ENCODE measurements at regions not wholly inside any gene's neighbourhood (a gene's known extent, or its start where the extent isn't known, plus 50 kb on each side); places are given as distances from the start of the nearest gene placed in this dataset.

GRCh38 chrX:2628751-2629315, 62.3 kb upstream of the CD99 start:
- no peaks in the 10 kb centered on the region for H3K27me3 ChIP-seq (ENCODE audit: control insufficient read depth in 1 of 2, insufficient read depth in 2 of 2, low read length in 2 of 2)
- H3K9ac ChIP-seq (ENCODE audit: low read depth in 1 of 2, low read length in 2 of 2): no peak overlapping the region
- peaks cover 30 to 43% of the 10 kb centered on the region in 2 donors for H3K36me3 ChIP-seq (ENCODE audit: control insufficient read depth in 1 of 2, insufficient read depth in 2 of 2, low read length in 2 of 2)
- H3K27ac ChIP-seq (ENCODE audit: low read depth, low read length): no peak overlapping the region
- no peaks in the 10 kb centered on the region for H3K4me1 ChIP-seq (ENCODE audit: control insufficient read depth in 1 of 2, insufficient read depth in 2 of 2, low read length in 2 of 2)
- H3K4me3 ChIP-seq (ENCODE audit: low read depth in 1 of 2, low read length in 2 of 2): peak overlapping the region in 1 of 2 donors; percentile 34
- peaks cover 18 to 41% of the 10 kb centered on the region in 2 donors for H3K9me3 ChIP-seq (ENCODE audit: control insufficient read depth in 1 of 2, low read length in 2 of 2)

GRCh38 chrX:2627272-2627867, 63.7 kb upstream of the CD99 start:
- H3K27me3 ChIP-seq (ENCODE audit: control insufficient read depth in 1 of 2, insufficient read depth in 2 of 2, low read length in 2 of 2): no peaks in the 10 kb centered on the region
- peaks cover 30 to 56% of the 10 kb centered on the region in 2 donors for H3K36me3 ChIP-seq (ENCODE audit: control insufficient read depth in 1 of 2, insufficient read depth in 2 of 2, low read length in 2 of 2)
- peaks cover 18 to 37% of the 10 kb centered on the region in 2 donors for H3K9me3 ChIP-seq (ENCODE audit: control insufficient read depth in 1 of 2, low read length in 2 of 2)
- no peak overlapping the region for H3K9ac ChIP-seq (ENCODE audit: low read depth in 1 of 2, low read length in 2 of 2)
- no peak overlapping the region for H3K27ac ChIP-seq (ENCODE audit: low read depth, low read length)
- H3K4me3 ChIP-seq (ENCODE audit: low read depth in 1 of 2, low read length in 2 of 2): no peak overlapping the region
- no peaks in the 10 kb centered on the region for H3K4me1 ChIP-seq (ENCODE audit: control insufficient read depth in 1 of 2, insufficient read depth in 2 of 2, low read length in 2 of 2)

GRCh38 chrX:2626750-2627149, 64.3 kb upstream of the CD99 start:
- peaks cover 30 to 56% of the 10 kb centered on the region in 2 donors for H3K36me3 ChIP-seq (ENCODE audit: control insufficient read depth in 1 of 2, insufficient read depth in 2 of 2, low read length in 2 of 2)
- H3K27me3 ChIP-seq (ENCODE audit: control insufficient read depth in 1 of 2, insufficient read depth in 2 of 2, low read length in 2 of 2): no peaks in the 10 kb centered on the region
- no peak overlapping the region for H3K9ac ChIP-seq (ENCODE audit: low read depth in 1 of 2, low read length in 2 of 2)
- H3K27ac ChIP-seq (ENCODE audit: low read depth, low read length): no peak overlapping the region
- no peak overlapping the region for H3K4me3 ChIP-seq (ENCODE audit: low read depth in 1 of 2, low read length in 2 of 2)
- H3K9me3 ChIP-seq (ENCODE audit: control insufficient read depth in 1 of 2, low read length in 2 of 2): peaks cover 18 to 31% of the 10 kb centered on the region in 2 donors
- no peaks in the 10 kb centered on the region for H3K4me1 ChIP-seq (ENCODE audit: control insufficient read depth in 1 of 2, insufficient read depth in 2 of 2, low read length in 2 of 2)

- Histone ChIP-seq H3K9ac (ENCODE audit: low read depth in 1 of 2, low read length in 2 of 2) (no peak overlapping the region), H3K27ac (ENCODE audit: low read depth, low read length) (no peak overlapping the region), H3K36me3 (ENCODE audit: control insufficient read depth in 1 of 2, insufficient read depth in 2 of 2, low read length in 2 of 2) (peaks cover 14 to 56% of the 10 kb centered on the region in 2 donors), H3K4me3 (ENCODE audit: low read depth in 1 of 2, low read length in 2 of 2) (no peak overlapping the region), H3K4me1 (ENCODE audit: control insufficient read depth in 1 of 2, insufficient read depth in 2 of 2, low read length in 2 of 2) (no peaks in the 10 kb centered on the region), H3K27me3 (ENCODE audit: control insufficient read depth in 1 of 2, insufficient read depth in 2 of 2, low read length in 2 of 2) (no peaks in the 10 kb centered on the region), H3K9me3 (ENCODE audit: control insufficient read depth in 1 of 2, low read length in 2 of 2) (no peaks in the 10 kb centered on the region)
Observed at GRCh38 chrX:2620576-2620975, 70.5 kb upstream of the CD99 start.

- H3K4me1 ChIP-seq (ENCODE audit: control insufficient read depth in 1 of 2, insufficient read depth in 2 of 2, low read length in 2 of 2): peaks cover 0 to 3% of the 10 kb centered on the region in 2 donors
- no peak overlapping the region for H3K27ac ChIP-seq (ENCODE audit: low read depth, low read length)
- no peak overlapping the region for H3K9ac ChIP-seq (ENCODE audit: low read depth in 1 of 2, low read length in 2 of 2)
- H3K9me3 ChIP-seq (ENCODE audit: control insufficient read depth in 1 of 2, low read length in 2 of 2): no peaks in the 10 kb centered on the region
- no peak overlapping the region for H3K4me3 ChIP-seq (ENCODE audit: low read depth in 1 of 2, low read length in 2 of 2)
- H3K27me3 ChIP-seq (ENCODE audit: control insufficient read depth in 1 of 2, insufficient read depth in 2 of 2, low read length in 2 of 2): no peaks in the 10 kb centered on the region
- peaks cover 17 to 59% of the 10 kb centered on the region in 2 donors for H3K36me3 ChIP-seq (ENCODE audit: control insufficient read depth in 1 of 2, insufficient read depth in 2 of 2, low read length in 2 of 2)
Observed at GRCh38 chrX:2618516-2618915, 72.6 kb upstream of the CD99 start.

- H3K27ac ChIP-seq (ENCODE audit: low read depth, low read length): no peak overlapping the region
- H3K4me3 ChIP-seq (ENCODE audit: low read depth in 1 of 2, low read length in 2 of 2): no peak overlapping the region
Observed at GRCh38 chrX:2614911-2615310, 76.2 kb upstream of the CD99 start.

GRCh38 chrX:2610246-2611170, 80.6 kb upstream of the CD99 start:
- Histone ChIP-seq H3K9ac (ENCODE audit: low read depth in 1 of 2, low read length in 2 of 2) (peak overlapping the region; percentile 45 to 76), H3K4me1 (ENCODE audit: control insufficient read depth in 1 of 2, insufficient read depth in 2 of 2, low read length in 2 of 2) (peaks cover 18 to 23% of the 10 kb centered on the region in 2 donors), H3K4me3 (ENCODE audit: low read depth in 1 of 2, low read length in 2 of 2) (peak overlapping the region; percentile 93 to 94), H3K27ac (ENCODE audit: low read depth, low read length) (no peak overlapping the region), H3K27me3 (ENCODE audit: control insufficient read depth in 1 of 2, insufficient read depth in 2 of 2, low read length in 2 of 2) (no peaks in the 10 kb centered on the region), H3K36me3 (ENCODE audit: control insufficient read depth in 1 of 2, insufficient read depth in 2 of 2, low read length in 2 of 2) (peaks cover 4 to 15% of the 10 kb centered on the region in 2 donors), H3K9me3 (ENCODE audit: control insufficient read depth in 1 of 2, low read length in 2 of 2) (no peaks in the 10 kb centered on the region)

More at GRCh38 chrX:2614911-2615310, 76.2 kb upstream of the CD99 start:
- H3K4me1 ChIP-seq (ENCODE audit: control insufficient read depth in 1 of 2, insufficient read depth in 2 of 2, low read length in 2 of 2): peaks cover 14 to 17% of the 10 kb centered on the region in 2 donors
- H3K9me3 ChIP-seq (ENCODE audit: control insufficient read depth in 1 of 2, low read length in 2 of 2): no peaks in the 10 kb centered on the region
- no peak overlapping the region for H3K9ac ChIP-seq (ENCODE audit: low read depth in 1 of 2, low read length in 2 of 2)
- H3K27me3 ChIP-seq (ENCODE audit: control insufficient read depth in 1 of 2, insufficient read depth in 2 of 2, low read length in 2 of 2): no peaks in the 10 kb centered on the region
- peaks cover 17 to 51% of the 10 kb centered on the region in 2 donors for H3K36me3 ChIP-seq (ENCODE audit: control insufficient read depth in 1 of 2, insufficient read depth in 2 of 2, low read length in 2 of 2)

- H3K4me3 ChIP-seq (ENCODE audit: low read depth in 1 of 2, low read length in 2 of 2): peak overlapping the region; percentile 93 to 94
- H3K36me3 ChIP-seq (ENCODE audit: control insufficient read depth in 1 of 2, insufficient read depth in 2 of 2, low read length in 2 of 2): peaks cover 4 to 13% of the 10 kb centered on the region in 2 donors
- peak overlapping the region; percentile 54 for H3K27ac ChIP-seq (ENCODE audit: low read depth, low read length)
- H3K9ac ChIP-seq (ENCODE audit: low read depth in 1 of 2, low read length in 2 of 2): peak overlapping the region; percentile 75 to 76
- no peaks in the 10 kb centered on the region for H3K9me3 ChIP-seq (ENCODE audit: control insufficient read depth in 1 of 2, low read length in 2 of 2)
- no peaks in the 10 kb centered on the region for H3K27me3 ChIP-seq (ENCODE audit: control insufficient read depth in 1 of 2, insufficient read depth in 2 of 2, low read length in 2 of 2)
- H3K4me1 ChIP-seq (ENCODE audit: control insufficient read depth in 1 of 2, insufficient read depth in 2 of 2, low read length in 2 of 2): peaks cover 18 to 22% of the 10 kb centered on the region in 2 donors
Observed at GRCh38 chrX:2609431-2610238, 81.5 kb upstream of the CD99 start.

GRCh38 chrX:2608638-2609430, 82.3 kb upstream of the CD99 start:
- Histone ChIP-seq H3K27me3 (ENCODE audit: control insufficient read depth in 1 of 2, insufficient read depth in 2 of 2, low read length in 2 of 2) (no peaks in the 10 kb centered on the region), H3K36me3 (ENCODE audit: control insufficient read depth in 1 of 2, insufficient read depth in 2 of 2, low read length in 2 of 2) (peaks cover 4 to 9% of the 10 kb centered on the region in 2 donors), H3K9ac (ENCODE audit: low read depth in 1 of 2, low read length in 2 of 2) (peak overlapping the region; percentile 82 to 86), H3K4me3 (ENCODE audit: low read depth in 1 of 2, low read length in 2 of 2) (peak overlapping the region; percentile 93 to 94), H3K4me1 (ENCODE audit: control insufficient read depth in 1 of 2, insufficient read depth in 2 of 2, low read length in 2 of 2) (peaks cover 18 to 20% of the 10 kb centered on the region in 2 donors), H3K27ac (ENCODE audit: low read depth, low read length) (peak overlapping the region; percentile 90), H3K9me3 (ENCODE audit: control insufficient read depth in 1 of 2, low read length in 2 of 2) (no peaks in the 10 kb centered on the region)
